Endothelial cell (in vitro differentiated cells): ENCODE measurements at regions not wholly inside any gene's neighbourhood (a gene's known extent, or its start where the extent isn't known, plus 50 kb on each side); places are given as distances from the start of the nearest gene placed in this dataset.

ENCODE experiments used
- DNase-seq: peaks from one replicate; pipeline ENCODE4 v3.0.0; 2021; ENCODE audit warnings: low spot score
- H3K27ac Mint-ChIP-seq: one replicate; pipeline ENCODE4 v1.8.0; 2021; ENCODE audit warnings: mixed read lengths, inconsistent platforms; ENCODE audit not compliant: unreplicated experiment
- H3K27me3 Mint-ChIP-seq: one replicate; pipeline ENCODE4 v1.8.0; 2021; ENCODE audit warnings: mild to moderate bottlenecking, moderate library complexity, mixed read lengths, inconsistent platforms; ENCODE audit not compliant: unreplicated experiment
- H3K36me3 Mint-ChIP-seq: one replicate; pipeline ENCODE4 v1.8.0; 2021; ENCODE audit warnings: mild to moderate bottlenecking, low read depth, mixed read lengths, inconsistent platforms; ENCODE audit not compliant: unreplicated experiment
- H3K4me1 Mint-ChIP-seq: one replicate; pipeline ENCODE4 v1.8.0; 2021; ENCODE audit warnings: mild to moderate bottlenecking, mixed read lengths, inconsistent platforms; ENCODE audit not compliant: unreplicated experiment
- H3K4me3 Mint-ChIP-seq: one replicate; pipeline ENCODE4 v1.8.0; 2021; ENCODE audit warnings: mild to moderate bottlenecking, mixed read lengths, inconsistent platforms; ENCODE audit not compliant: unreplicated experiment
- H3K9me3 Mint-ChIP-seq: one replicate; pipeline ENCODE4 v1.8.0; 2021; ENCODE audit warnings: mixed read lengths, inconsistent platforms; ENCODE audit not compliant: unreplicated experiment
- CTCF ChIP-seq: fragments of 200-600 bp; sonication (generic); IDR thresholded peaks from one replicate; pipeline ENCODE4 v1.5.0; 2021; ENCODE audit warnings: antibody characterized with exemption; ENCODE audit not compliant: unreplicated experiment

DNA sequence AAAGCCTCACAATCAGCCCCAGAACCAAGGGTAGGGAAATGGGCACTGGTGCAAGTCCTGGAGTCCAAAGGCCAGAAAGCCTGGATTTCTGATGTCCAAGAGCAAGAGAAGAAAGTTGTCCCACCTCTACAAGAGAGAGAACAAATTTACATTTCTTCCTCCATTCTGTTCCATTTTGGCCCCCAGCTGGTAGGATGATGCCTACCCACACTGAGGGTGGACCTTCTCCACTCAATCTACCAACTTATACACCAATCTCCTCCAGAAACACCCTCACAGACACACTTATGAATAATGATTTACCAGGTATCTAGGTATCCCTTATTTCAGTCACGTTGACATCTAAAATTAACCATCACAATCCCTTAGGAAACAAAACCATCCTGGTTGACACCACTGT lies 367.8 kb upstream of the GRIA3 start:
- no peaks in the 10 kb centered on the region for H3K9me3 Mint-ChIP-seq

GRCh38 chrX:122817321-122817955 lies 366.6 kb upstream of the GRIA3 start:
- Mint-ChIP-seq H3K9me3 (no peaks in the 10 kb centered on the region), H3K27me3 (peaks cover 2% of the 10 kb centered on the region), H3K36me3 (no peaks in the 10 kb centered on the region), H3K4me1 (no peaks in the 10 kb centered on the region), H3K4me3 (no peak overlapping the region), H3K27ac (no peak overlapping the region)
- no peak for TF ChIP-seq CTCF
- DNase-seq = no peak

More for the DNA sequence above, 367.8 kb upstream of the GRIA3 start:
- DNase-seq = no peak
- no peak for TF ChIP-seq CTCF
- no peak overlapping the region for H3K4me3 Mint-ChIP-seq
- no peaks in the 10 kb centered on the region for H3K36me3 Mint-ChIP-seq
- H3K27ac Mint-ChIP-seq = no peak overlapping the region
- no peaks in the 10 kb centered on the region for H3K4me1 Mint-ChIP-seq
- H3K27me3 Mint-ChIP-seq = peaks cover 2% of the 10 kb centered on the region

GRCh38 chrX:122818068-122818467 lies 366.0 kb upstream of the GRIA3 start:
- Mint-ChIP-seq H3K9me3 (no peaks in the 10 kb centered on the region), H3K36me3 (no peaks in the 10 kb centered on the region), H3K27ac (no peak overlapping the region)

GRCh38 chrX:122833230-122833629 lies 350.8 kb upstream of the GRIA3 start:
- H3K9me3 Mint-ChIP-seq = no peaks in the 10 kb centered on the region
- TF ChIP-seq CTCF = no peak
- H3K4me1 Mint-ChIP-seq = no peaks in the 10 kb centered on the region
- H3K27ac Mint-ChIP-seq = no peak overlapping the region
- no peaks in the 10 kb centered on the region for H3K36me3 Mint-ChIP-seq
- no peak overlapping the region for H3K4me3 Mint-ChIP-seq
- DNase-seq = no peak
- H3K27me3 Mint-ChIP-seq = no peaks in the 10 kb centered on the region

More at GRCh38 chrX:122818068-122818467, 366.0 kb upstream of the GRIA3 start:
- Mint-ChIP-seq H3K4me3 (no peak overlapping the region), H3K27me3 (peaks cover 2% of the 10 kb centered on the region), H3K4me1 (no peaks in the 10 kb centered on the region)
- no peak for DNase-seq
- no peak for TF ChIP-seq CTCF

DNA sequence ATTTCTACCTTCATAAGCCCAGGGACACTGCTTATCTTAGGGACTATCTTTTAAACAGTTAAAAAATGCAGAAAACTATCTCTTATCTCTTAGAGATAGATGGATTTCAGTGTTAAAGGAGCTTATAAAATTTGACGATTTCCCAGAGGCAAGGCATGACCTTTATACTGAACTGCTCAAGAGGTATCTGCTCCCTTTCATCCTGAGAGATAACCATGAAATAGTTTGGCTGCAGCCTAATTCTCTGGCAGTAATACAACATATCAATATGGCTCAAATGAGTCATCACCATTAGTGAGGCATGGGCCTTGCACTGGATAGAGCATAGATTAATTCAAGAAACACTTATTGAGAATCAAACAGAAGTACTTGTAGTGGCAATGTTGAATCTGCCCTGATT lies 348.2 kb upstream of the GRIA3 start:
- Mint-ChIP-seq H3K27ac (no peak overlapping the region), H3K27me3 (no peaks in the 10 kb centered on the region), H3K9me3 (no peaks in the 10 kb centered on the region), H3K4me1 (no peaks in the 10 kb centered on the region), H3K36me3 (no peaks in the 10 kb centered on the region), H3K4me3 (no peak overlapping the region)
- DNase-seq = no peak
- TF ChIP-seq CTCF = no peak
